DMS53 treated with DMSO at 0.1 percent for 48 hours (cell line): ENCODE measurements at regions not wholly inside any gene's neighbourhood (a gene's known extent, or its start where the extent isn't known, plus 50 kb on each side); places are given as distances from the start of the nearest gene placed in this dataset.
"Not testable (repeated sequence)": the region's sequence is repeated elsewhere in the genome, so short reads cannot be mapped to it uniquely, and the experiment has no call there.

Experiments used
- DNase-seq: peaks from one replicate; lab custom pipeline; 2025; ENCODE audit not compliant: unreplicated experiment; lab: John Stamatoyannopoulos, UW

DNA sequence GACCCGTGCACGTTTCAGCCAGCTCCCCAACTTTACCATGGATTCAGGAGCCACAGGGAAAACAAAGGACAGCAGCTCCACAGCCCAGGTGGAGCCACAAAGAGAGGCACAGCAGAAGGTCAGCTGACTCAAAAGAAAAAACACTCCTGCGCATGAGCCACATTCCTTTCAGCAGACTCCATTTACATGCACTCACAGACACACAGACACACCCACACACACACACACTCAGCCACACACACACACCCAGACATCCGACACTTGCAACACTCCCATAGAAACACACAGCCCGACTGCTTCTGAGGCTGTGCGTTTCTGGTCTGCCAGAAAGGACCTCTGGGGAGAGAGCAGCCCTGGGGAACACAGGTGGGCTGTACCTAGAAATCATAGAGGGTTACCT lies 2335.5 kb downstream of the TP53TG3F start:
- DNase-seq, result no peak

DNA sequence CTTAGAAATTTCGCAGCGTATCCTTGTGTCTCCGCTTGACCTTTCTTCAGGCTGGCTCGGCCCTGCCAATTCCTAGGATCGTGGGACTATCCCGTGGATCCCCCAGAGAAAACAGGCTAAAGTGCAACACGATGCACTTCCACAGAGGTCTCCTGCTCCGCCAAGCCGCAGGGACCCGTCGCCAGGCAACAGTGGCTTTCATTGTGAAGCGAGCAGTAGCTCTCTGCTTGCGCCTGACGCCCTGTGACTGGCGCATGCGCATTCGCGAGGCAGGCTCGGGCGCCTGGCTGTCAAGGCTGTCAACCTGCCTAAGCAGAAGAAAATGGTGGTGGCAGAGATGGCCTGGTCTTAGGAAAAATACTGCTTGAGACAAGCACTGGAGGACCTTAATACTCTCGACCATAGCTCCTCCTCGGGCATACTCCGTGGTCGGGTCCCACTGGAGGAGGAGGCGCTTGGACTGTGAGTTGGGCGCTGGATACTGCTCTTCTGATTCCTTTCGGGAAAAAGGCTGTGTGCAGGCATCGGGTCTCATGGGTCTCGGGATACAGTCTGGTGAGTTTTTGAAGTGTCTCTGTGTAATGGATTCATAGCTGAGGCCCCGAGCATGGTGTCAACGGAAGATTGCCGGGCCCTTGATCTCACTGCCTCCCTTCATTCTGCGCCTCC lies 2336.1 kb downstream of the TP53TG3F start:
- peak; percentile 1 for DNase-seq

DNA sequence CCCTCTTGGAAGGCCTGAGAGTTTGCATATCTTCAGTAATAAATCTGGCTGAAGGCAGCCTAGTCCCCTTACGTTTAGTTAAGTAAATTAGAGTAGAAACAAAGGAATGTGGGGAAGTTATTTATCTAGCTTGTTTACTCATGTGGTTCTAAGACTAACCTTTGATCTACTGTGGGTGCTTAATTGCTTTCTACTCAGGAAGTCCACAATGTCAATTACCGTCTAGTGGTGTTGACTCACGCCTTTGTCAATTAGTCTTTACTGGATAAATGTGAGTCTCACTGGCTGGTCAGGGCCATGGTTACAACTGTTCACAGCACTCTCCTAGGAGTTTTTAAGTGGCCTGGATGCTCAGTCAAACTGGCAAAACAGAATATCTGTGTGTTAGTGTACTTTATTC lies 2338.4 kb downstream of the TP53TG3F start:
- no peak for DNase-seq

- DNase-seq, result no peak
These were observed 2339.5 kb downstream of the TP53TG3F start for GRCh38 chr16:35798885-35799426.

GRCh38 chr16:35804465-35804864 lies 2345.1 kb downstream of the TP53TG3F start:
- not testable (repeated sequence) for DNase-seq

- DNase-seq, result no peak
These were observed 2363.9 kb downstream of the TP53TG3F start for GRCh38 chr16:35823342-35823741.

DNA sequence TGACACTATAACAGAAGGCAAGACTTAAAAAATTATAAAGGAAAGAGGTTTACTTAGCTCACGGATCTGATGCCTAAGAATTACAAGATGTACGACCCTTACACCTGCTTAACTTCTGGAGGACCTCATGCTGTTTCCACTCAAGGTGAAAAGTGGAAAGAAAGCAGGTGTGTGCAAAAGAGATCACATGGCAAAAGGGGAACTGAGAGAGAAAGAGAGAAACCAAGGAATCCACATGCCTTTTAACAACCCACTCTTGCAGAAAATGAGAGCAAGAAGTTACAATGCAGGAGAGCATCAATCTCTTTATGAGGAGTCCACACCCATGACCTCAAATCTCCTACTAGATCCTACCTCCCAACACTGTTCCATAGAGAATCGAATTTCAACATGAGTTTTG lies 2382.2 kb downstream of the TP53TG3F start:
- no peak for DNase-seq

DNA sequence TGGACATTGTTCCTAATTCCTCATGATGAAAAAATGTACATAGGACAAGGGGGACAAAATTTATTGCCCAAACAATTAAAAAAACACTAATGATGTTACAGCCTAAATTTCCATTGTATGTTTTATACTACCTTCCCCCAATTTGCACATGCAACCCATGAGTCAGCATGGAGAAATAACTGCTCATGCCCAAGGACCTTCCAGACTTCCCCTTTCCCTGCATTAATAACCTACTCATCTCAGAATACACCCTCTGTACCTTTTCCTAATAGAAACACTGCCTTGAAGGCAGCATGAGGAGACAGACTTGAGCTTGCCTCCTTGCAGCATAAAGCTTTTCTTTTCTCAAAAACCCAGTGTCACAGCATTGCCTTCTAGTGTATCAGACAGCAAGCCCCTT lies 2402.8 kb downstream of the TP53TG3F start:
- no peak for DNase-seq

GRCh38 chr16:35868630-35869029 lies 2409.2 kb downstream of the TP53TG3F start:
- DNase-seq, result no peak

DNA sequence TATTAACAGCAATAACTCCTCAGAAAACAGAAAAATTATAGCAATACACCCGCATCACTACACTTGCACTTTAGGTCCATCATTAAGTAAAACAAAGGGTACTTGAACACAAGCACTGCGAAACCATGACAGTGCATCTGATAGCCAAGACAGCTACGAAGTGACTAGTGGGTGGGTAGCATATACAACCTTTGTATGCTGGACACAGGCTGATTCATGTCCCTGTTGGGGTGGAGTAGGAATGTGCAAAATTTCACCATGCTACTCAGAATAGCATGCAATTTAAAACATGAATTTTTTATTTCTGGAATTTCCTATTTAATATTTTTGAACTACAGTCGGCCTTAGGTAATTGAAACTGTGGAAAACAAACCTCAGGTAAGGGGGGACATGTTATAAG lies 2414.1 kb downstream of the TP53TG3F start:
- DNase-seq, result no peak

- no peak for DNase-seq
These were observed 2422.2 kb downstream of the TP53TG3F start for GRCh38 chr16:35881654-35882053.

GRCh38 chr16:35906440-35906839 lies 2447.0 kb downstream of the TP53TG3F start:
- no peak for DNase-seq

DNA sequence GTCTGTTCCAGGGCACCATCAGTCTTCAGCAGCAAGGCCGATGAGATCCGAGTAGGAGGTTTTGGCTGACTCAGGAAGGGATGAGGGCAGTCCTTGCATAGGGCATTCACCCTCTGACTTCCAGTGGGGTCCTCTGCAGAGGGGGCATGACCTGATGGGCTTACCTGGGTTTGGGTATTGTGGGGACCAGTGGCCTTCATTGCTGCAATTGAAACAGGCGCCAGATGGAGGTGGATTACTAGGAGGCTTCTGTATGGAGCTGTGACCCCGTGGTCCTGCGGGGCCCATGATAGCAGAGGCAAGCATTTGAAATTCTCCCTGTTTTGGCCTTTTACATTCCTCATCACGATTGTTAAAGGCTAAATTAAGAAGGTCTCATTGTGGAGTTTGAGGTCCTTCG lies 2448.7 kb downstream of the TP53TG3F start:
- DNase-seq, result no peak

GRCh38 chr16:35908942-35909341 lies 2449.5 kb downstream of the TP53TG3F start:
- DNase-seq, result no peak

DNA sequence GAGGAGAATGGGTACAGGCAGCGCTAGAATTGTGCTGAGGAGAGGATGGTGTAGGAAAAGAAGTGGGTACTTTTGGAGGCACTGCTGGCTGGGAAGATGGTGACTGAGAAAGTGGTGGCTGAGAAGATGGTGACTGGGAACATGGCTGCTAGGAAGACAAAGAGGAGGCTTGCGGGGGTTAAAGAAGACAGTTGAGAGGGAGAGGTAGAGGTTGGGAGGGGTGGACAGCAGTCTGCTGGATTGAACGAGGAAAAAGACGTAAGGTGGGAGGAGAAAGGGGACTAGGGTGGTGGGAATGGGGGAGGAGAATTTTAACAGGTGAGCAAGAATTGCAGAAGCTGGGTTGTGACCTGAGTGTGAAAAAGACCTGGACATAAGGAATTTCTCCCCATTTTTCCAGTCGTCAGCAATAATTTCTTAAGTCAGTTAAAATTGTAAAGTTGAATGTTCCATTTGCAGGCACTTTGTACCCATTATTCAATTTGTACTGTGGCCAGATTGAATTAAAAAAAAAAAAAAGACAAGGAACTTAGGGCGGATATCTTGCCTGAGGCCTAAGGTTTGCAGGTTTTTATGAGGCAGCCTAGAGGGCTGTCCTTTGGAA lies 2450.0 kb downstream of the TP53TG3F start:
- DNase-seq, result no peak

DNA sequence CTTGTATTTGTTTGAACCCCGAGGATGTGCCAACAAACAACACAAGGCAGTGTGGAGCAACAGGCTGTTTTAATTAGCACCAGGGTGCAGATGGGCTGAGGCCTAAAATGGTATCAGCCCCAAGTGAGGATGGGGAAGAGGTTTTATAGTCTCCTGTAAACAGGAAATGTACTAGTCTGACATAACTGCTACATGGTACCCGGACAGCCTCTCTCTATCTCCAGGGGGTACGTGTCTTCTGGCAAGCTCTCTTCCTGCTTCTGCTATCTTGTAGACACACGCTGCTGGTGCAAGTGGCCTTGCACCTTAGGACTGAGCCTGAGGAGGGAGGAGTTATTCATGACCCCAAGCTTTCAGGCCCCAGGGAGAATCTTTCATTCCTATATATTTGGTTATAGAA lies 2451.0 kb downstream of the TP53TG3F start:
- DNase-seq, result no peak

DNA sequence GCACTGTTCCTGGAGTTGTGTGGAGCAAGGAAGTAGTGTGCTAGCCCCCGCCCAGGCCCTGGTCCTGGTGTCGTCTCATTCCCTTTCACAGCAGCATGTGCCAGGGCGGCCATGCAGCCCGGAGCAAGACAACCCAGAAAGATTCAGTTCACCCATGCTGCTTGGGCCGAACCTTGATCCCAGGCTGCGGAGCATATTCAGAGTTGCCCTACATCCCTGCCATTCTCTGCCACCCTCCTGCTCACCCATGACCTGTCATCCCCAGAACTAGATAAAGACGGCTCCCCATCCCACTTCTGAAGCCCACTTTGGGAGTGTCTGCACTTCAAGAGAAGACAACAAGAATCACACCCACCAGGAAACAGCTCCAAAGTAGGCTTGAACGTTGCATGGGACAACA lies 2452.5 kb downstream of the TP53TG3F start:
- no peak for DNase-seq

DNA sequence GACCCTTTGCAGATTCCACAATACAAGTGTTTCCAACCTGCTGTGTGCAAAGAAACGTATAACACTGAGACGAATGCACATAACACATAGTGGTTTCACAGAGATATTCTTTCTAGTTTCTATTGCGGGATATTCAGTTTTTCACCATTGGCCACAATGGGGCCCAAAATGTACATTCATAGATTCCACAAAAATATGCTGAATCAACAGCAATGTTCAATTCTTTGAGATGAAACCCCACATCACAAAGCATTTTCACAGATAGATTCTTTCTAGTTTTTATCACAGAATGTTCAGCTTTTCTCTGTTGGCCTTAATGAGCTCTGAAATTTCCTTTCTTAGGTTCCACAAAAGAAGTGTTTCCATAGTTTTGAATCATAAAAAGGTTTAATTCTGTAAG lies 2472.3 kb downstream of the TP53TG3F start:
- no peak for DNase-seq
